Lower leg skin (tissue), 4 donors: ENCODE measurements at regions not wholly inside any gene's neighbourhood (a gene's known extent, or its start where the extent isn't known, plus 50 kb on each side); places are given as distances from the start of the nearest gene placed in this dataset.
"Not testable (repeated sequence)": the region's sequence is repeated elsewhere in the genome, so short reads cannot be mapped to it uniquely, and the experiment has no call there.

Source experiments
- DNase-seq, 2 donors: peaks; one replicate each; pipeline ENCODE4 v3.0.0-alpha.2; 2019; ENCODE audit warnings: low spot score in 2 of 2
- H3K4me3 ChIP-seq: fragments of 200-600 bp; sonication (generic); 2 replicates; pipeline ENCODE4 v1.5.1; 2017; ENCODE audit warnings: mild to moderate bottlenecking, low read depth; ENCODE audit not compliant: poor library complexity, severe bottlenecking
- POLR2A ChIP-seq, 2 donors: fragments of 450-650 bp; IDR thresholded peaks; one replicate each; pipeline ENCODE4 v1.6.1; 2016 to 2017; ENCODE audit warnings: antibody characterized with exemption in 2 of 2, mild to moderate bottlenecking in 1 of 2, moderate library complexity in 1 of 2
- WGBS, 2 donors: methylation state at CpG; one replicate each; pipeline ENCODE4 v1.1.5; 2018; 5-methylcytosine and 5-hydroxymethylcytosine counted together
- intact Hi-C: fragments of 100-400 bp; cut with DNase I; formaldehyde crosslinking; loops from one replicate; pipeline ENCODE4 v1.15.0; 2023; ENCODE audit warnings: low total_unique reads
- TF ChIP-seq, protein P1 (sequence below), 3 donors: fragments of 450-650 bp; IDR thresholded peaks; one replicate each; pipeline ENCODE4 v1.5.1; 2016; ENCODE audit warnings: antibody characterized with exemption in 3 of 3, mild to moderate bottlenecking in 3 of 3, moderate library complexity in 2 of 3

DNA sequence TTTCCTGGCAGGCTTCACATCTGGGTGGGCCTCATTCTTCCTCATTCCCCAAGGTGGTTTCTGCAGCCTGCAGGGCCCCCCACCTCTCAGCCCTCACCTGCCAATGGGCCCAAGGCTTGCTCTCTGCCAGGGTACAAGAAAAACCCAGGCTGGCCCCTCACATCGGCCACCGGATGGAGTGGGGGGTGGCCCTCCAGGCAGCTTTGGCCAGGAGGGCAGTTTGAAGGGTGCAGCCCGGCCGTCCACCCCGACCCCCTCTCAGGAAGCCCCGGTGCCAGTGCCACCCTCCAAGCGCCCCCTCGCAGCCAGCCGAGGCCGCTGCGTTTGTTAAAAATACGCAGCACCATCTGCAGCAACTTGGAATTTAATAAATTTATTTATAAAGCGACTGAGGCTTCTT is 196.7 kb downstream of the CTTN start:
- no peak overlapping the region for H3K4me3 ChIP-seq
- DNase-seq, result no peak
- intact Hi-C loops, result no loop called here
- TF ChIP-seq, protein P1, sequence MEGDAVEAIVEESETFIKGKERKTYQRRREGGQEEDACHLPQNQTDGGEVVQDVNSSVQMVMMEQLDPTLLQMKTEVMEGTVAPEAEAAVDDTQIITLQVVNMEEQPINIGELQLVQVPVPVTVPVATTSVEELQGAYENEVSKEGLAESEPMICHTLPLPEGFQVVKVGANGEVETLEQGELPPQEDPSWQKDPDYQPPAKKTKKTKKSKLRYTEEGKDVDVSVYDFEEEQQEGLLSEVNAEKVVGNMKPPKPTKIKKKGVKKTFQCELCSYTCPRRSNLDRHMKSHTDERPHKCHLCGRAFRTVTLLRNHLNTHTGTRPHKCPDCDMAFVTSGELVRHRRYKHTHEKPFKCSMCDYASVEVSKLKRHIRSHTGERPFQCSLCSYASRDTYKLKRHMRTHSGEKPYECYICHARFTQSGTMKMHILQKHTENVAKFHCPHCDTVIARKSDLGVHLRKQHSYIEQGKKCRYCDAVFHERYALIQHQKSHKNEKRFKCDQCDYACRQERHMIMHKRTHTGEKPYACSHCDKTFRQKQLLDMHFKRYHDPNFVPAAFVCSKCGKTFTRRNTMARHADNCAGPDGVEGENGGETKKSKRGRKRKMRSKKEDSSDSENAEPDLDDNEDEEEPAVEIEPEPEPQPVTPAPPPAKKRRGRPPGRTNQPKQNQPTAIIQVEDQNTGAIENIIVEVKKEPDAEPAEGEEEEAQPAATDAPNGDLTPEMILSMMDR (IDR thresholded peaks at IDR 0.05), result no peak
- no peak for TF ChIP-seq POLR2A (IDR thresholded peaks at IDR 0.05)
- 88 to 94% methylated on average over 13 of the region's 13 CpGs for WGBS, 2 donors

DNA sequence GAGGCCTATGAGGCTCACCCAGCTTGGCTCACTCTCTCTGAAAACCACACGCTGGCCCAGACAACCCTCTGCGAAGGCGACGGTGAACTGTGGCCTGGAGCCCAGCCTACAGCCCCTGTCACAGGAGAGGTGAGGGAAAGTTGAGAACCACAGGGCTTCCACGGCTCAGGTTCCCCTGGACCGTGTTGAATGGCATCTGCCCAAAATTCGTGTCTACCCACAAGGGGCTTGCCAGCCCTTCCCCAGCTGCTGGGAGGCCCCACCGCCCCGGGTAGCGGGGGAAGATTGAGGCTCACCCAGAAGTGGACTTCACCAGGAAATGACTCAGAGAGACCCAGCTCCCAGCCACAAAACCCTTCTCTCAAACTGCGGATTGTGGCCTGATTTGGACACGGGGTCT is 197.1 kb downstream of the CTTN start:
- H3K4me3 ChIP-seq, result no peak overlapping the region
- no peak for TF ChIP-seq POLR2A (IDR thresholded peaks at IDR 0.05)
- TF ChIP-seq, protein P1 (IDR thresholded peaks at IDR 0.05), result no peak
- 69 to 71% methylated on average over 12 of the region's 12 CpGs for WGBS, 2 donors
- no peak for DNase-seq
- intact Hi-C loops, result no loop called here

DNA sequence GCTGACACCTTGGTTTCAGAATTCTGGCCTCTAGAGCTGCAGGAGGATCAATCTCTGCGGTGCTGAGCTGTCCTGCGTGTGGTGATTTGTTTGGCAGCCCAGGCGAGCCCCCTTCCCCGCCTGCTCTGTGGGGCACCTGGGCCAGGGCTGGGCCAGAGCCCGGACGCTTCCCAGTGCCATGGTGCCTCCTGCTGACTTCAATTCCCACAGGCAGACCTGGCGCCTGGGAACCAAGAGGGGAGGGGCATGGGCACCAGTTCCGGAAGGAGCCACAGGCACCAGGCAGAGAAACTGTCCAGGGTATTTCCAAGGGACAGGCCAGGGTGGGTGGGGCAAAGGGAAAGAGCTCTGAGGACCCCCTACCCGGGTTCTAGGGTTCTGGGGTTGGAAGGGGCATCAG is 197.8 kb downstream of the CTTN start:
- intact Hi-C loops, result no loop called here
- no peak overlapping the region for H3K4me3 ChIP-seq
- no peak for DNase-seq
- WGBS, 2 donors, result 65 to 70% methylated on average over 5 to 8 of the region's 9 CpGs
- TF ChIP-seq, protein P1 (IDR thresholded peaks at IDR 0.05), result no peak
- no peak for TF ChIP-seq POLR2A (IDR thresholded peaks at IDR 0.05)

DNA sequence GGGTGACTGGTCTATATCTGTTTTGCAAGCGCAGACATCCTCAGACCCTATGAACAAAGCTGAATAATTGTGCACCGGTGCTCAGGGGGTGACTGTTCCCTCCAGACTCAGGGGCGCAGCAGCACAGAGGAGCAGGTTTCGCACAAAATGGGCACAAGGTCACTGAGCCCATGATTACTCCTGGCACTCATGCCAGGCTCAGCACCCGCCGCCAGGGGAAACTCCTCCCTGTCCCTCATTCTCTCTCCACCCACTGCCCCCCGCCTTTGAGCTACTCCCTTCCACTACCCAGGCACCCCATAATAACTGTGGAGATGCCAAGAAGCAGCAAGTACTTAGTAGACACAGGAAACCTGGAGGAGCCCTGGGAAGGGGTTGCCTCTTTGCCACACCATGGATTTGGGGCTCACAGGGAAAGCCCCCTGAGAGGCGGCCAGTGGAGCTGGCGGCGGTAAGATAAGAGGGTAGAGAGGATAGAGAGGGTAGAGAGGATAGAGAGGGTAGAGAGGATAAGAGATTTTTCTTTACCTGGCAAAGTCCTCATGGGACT is 198.8 kb downstream of the CTTN start:
- WGBS, 2 donors, result 89 to 91% methylated on average over 7 to 10 of the region's 10 CpGs
- intact Hi-C loops, result no loop called here
- TF ChIP-seq, protein P1 (IDR thresholded peaks at IDR 0.05), result no peak
- no peak for TF ChIP-seq POLR2A (IDR thresholded peaks at IDR 0.05)
- no peak for DNase-seq
- H3K4me3 ChIP-seq, result no peak overlapping the region

DNA sequence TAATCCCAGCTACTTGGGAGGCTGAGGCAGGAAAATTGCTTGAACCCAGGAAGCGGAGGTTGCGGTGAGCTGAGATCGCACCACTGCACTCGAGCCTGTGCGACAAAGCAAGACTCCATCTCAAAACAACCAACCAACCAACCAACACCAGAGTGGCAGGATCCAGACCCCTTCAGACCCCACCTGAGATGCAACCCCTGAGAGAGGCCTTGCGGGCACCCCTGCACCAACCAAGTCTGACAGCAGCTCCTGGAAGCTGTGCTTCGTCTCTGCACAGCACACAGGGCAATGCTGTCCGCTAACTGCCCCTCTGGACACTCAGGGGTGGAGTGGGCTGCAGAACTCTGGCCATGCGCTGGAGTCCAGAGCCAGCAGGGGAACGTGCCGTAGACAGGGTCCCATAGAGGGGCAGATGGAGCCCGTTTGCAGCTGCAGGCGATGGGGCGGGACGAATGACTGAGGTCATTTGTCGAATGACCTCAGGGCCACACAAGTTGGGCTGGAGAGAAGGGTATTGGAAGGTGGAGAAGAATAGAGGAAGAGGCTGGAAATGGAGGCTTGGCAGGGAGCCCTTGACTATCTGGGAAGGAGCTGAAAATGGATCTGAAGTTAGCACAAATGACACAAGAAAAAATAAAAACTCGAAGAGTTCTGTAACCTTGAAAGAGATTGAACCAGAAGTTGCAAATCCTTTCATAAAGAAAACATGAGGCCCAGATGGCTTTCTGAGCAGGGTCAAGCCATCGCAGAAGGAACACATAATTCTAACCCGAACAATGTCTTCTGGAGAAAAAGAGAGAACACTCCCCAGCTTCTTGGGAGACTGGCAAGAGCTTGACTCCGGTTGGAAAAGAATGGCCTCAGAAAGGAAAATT is 199.7 kb downstream of the CTTN start:
- H3K4me3 ChIP-seq, result no peak overlapping the region
- TF ChIP-seq POLR2A (IDR thresholded peaks at IDR 0.05), result no peak
- TF ChIP-seq, protein P1 (IDR thresholded peaks at IDR 0.05), result no peak
- WGBS, 2 donors, result 82 to 83% methylated on average over 18 to 20 of the region's 20 CpGs
- intact Hi-C loops, result no loop called here
- DNase-seq, result no peak

DNA sequence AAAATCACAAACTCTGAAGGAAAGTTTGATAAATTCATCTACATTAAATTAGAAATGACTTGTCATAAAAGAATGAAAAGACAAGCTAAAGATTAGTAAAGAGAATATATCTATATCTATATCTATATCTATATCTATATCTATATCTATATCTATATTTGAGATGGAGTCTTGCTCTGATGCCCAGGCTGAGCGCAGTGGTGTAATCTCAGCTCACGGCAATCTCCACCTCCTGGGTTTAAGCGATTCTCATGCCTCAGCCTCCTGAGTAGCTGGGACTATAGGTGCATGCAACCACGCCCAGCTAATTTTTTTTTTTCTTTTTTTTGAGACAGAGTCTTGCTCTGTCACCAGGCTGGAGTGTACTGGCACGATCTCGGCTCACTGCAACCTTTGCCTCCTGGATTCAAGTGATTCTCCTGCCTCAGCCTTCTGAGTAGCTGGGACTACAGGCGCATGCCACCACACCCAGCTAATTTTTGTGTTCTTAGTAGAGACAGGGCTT is 202.6 kb downstream of the CTTN start:
- intact Hi-C loops, H3K4me3 ChIP-seq, DNase-seq: not testable (repeated sequence)
- WGBS, 2 donors, result 83 to 87% methylated on average over 7 of the region's 7 CpGs
